WTC11 (cell line): ENCODE measurements at regions not wholly inside any gene's neighbourhood (a gene's known extent, or its start where the extent isn't known, plus 50 kb on each side); places are given as distances from the start of the nearest gene placed in this dataset.

Experiments
- ATF2 ChIP-seq: sonication (generic); formaldehyde crosslinking; IDR thresholded peaks from 2 replicates; pipeline ENCODE4 v1.8.1; 2022; ENCODE audit warnings: low read depth, missing genetic modification reagents, borderline replicate concordance
- CTCF ChIP-seq: fragments of 200-600 bp; IDR thresholded peaks from 2 replicates; pipeline ENCODE4 v1.8.0; 2022; ENCODE audit warnings: antibody characterized with exemption
- HMGXB4 ChIP-seq: sonication (generic); formaldehyde crosslinking; IDR thresholded peaks from 2 replicates; pipeline ENCODE4 v1.8.1; 2023; ENCODE audit warnings: mild to moderate bottlenecking, moderate library complexity, missing genetic modification reagents
- JAZF1 ChIP-seq: fragments of 250-450 bp; sonication (Bioruptor Pico); IDR thresholded peaks from 2 replicates; pipeline ENCODE4 v1.9.0; 2021; ENCODE audit warnings: moderate library complexity, mild to moderate bottlenecking, inconsistent platforms
- TEAD1 ChIP-seq: sonication (generic); formaldehyde crosslinking; IDR thresholded peaks from 2 replicates; pipeline ENCODE4 v1.8.0; 2022; ENCODE audit warnings: mild to moderate bottlenecking, missing genetic modification reagents
- TP53 ChIP-seq: sonication (generic); formaldehyde crosslinking; IDR thresholded peaks from 2 replicates; pipeline ENCODE4 v1.8.1; 2023; ENCODE audit warnings: mild to moderate bottlenecking, missing genetic modification reagents
- ZNF138 ChIP-seq: sonication (generic); formaldehyde crosslinking; conservative IDR thresholded peaks from 2 replicates; pipeline ENCODE4 v1.8.1; 2022; ENCODE audit warnings: mild to moderate bottlenecking, moderate library complexity, missing genetic modification reagents
- ZNF232 ChIP-seq: sonication (generic); formaldehyde crosslinking; IDR thresholded peaks from 2 replicates; pipeline ENCODE4 v1.8.0; 2022; ENCODE audit warnings: mild to moderate bottlenecking, missing genetic modification reagents
- ZNF317 ChIP-seq: sonication (generic); formaldehyde crosslinking; IDR thresholded peaks from 2 replicates; pipeline ENCODE4 v1.8.1; 2023; ENCODE audit warnings: low read depth, mild to moderate bottlenecking, moderate library complexity, missing genetic modification reagents, borderline replicate concordance

GRCh38 chr1:216925962-216926625, 202.9 kb upstream of the ESRRG start:
- TF ChIP-seq CTCF (no peak), ZNF232 (CRISPR knock-in tag) (no peak), ZNF138 (CRISPR knock-in tag) (no peak), TP53 (CRISPR knock-in tag) (no peak), TEAD1 (no peak), ATF2 (CRISPR knock-in tag) (no peak), ZNF317 (CRISPR knock-in tag) (no peak), JAZF1 (CRISPR knock-in tag) (no peak), HMGXB4 (CRISPR knock-in tag) (no peak)
